Lower leg skin (tissue), 4 donors: ENCODE measurements at regions not wholly inside any gene's neighbourhood (a gene's known extent, or its start where the extent isn't known, plus 50 kb on each side); places are given as distances from the start of the nearest gene placed in this dataset.

Experiments used
- DNase-seq, 2 donors: peaks; one replicate each; pipeline ENCODE4 v3.0.0-alpha.2; 2019; ENCODE audit warnings: low spot score in 2 of 2
- H3K4me3 ChIP-seq: fragments of 200-600 bp; sonication (generic); 2 replicates; pipeline ENCODE4 v1.5.1; 2017; ENCODE audit warnings: mild to moderate bottlenecking, low read depth; ENCODE audit not compliant: poor library complexity, severe bottlenecking
- POLR2A ChIP-seq, 2 donors: fragments of 450-650 bp; IDR thresholded peaks; one replicate each; pipeline ENCODE4 v1.6.1; 2016 to 2017; ENCODE audit warnings: antibody characterized with exemption in 2 of 2, mild to moderate bottlenecking in 1 of 2, moderate library complexity in 1 of 2
- WGBS, 2 donors: methylation state at CpG; one replicate each; pipeline ENCODE4 v1.1.5; 2018; 5-methylcytosine and 5-hydroxymethylcytosine counted together
- intact Hi-C: fragments of 100-400 bp; cut with DNase I; formaldehyde crosslinking; loops from one replicate; pipeline ENCODE4 v1.15.0; 2023; ENCODE audit warnings: low total_unique reads
- TF ChIP-seq, protein P1 (sequence below), 3 donors: fragments of 450-650 bp; IDR thresholded peaks; one replicate each; pipeline ENCODE4 v1.5.1; 2016; ENCODE audit warnings: antibody characterized with exemption in 3 of 3, mild to moderate bottlenecking in 3 of 3, moderate library complexity in 2 of 3

DNA sequence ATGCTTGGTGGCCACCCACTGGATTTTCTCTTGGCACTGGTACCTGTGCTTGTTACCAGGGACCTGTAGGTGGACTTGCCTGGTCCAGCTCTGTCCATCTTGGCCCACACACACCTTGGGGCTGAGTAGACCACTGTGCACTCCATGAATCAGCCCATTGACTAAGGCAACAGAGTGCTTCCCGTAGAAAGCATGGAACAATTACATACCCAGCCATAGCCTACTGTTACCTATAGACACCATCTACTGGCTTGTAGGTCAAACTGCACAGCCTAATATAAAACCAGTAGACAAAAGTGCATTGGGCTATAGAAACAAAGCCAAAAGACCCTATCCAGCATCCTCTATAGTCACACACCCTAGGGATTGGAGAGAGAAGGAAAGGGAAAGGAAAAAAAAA, 378.9 kb downstream of the OTOL1 start:
- no peak overlapping the region for H3K4me3 ChIP-seq
- no peak for TF ChIP-seq POLR2A (IDR thresholded peaks at IDR 0.05)
- TF ChIP-seq, protein P1, sequence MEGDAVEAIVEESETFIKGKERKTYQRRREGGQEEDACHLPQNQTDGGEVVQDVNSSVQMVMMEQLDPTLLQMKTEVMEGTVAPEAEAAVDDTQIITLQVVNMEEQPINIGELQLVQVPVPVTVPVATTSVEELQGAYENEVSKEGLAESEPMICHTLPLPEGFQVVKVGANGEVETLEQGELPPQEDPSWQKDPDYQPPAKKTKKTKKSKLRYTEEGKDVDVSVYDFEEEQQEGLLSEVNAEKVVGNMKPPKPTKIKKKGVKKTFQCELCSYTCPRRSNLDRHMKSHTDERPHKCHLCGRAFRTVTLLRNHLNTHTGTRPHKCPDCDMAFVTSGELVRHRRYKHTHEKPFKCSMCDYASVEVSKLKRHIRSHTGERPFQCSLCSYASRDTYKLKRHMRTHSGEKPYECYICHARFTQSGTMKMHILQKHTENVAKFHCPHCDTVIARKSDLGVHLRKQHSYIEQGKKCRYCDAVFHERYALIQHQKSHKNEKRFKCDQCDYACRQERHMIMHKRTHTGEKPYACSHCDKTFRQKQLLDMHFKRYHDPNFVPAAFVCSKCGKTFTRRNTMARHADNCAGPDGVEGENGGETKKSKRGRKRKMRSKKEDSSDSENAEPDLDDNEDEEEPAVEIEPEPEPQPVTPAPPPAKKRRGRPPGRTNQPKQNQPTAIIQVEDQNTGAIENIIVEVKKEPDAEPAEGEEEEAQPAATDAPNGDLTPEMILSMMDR (IDR thresholded peaks at IDR 0.05): no peak
- intact Hi-C loops: no loop called here
- DNase-seq: no peak
- 93 to 95% methylated on average over 1 of the region's 1 CpG for WGBS, 2 donors

DNA sequence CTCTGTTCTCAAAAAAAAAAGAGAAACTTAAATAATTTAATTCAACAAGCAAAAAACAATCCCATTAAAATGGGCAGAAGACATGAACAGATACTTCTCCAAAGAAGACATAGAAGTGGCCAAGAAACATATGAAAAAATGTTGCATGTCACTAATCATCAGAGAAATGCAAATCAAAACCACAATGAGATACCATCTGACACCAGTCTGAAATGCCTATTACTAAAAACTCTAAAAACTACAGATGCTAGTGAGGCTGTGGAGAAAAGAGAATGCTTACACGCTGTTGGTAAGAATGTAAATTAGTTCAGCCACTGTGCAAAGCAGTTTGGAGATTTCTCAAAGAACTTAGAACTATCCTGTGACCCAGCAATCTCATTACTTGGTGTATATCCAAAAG, 382.9 kb downstream of the OTOL1 start:
- no peak for DNase-seq
- 0 to 31% methylated on average over 1 of the region's 1 CpG for WGBS, 2 donors
- intact Hi-C loops: no loop called here
- TF ChIP-seq, protein P1 (IDR thresholded peaks at IDR 0.05): no peak
- no peak for TF ChIP-seq POLR2A (IDR thresholded peaks at IDR 0.05)
- no peak overlapping the region for H3K4me3 ChIP-seq

DNA sequence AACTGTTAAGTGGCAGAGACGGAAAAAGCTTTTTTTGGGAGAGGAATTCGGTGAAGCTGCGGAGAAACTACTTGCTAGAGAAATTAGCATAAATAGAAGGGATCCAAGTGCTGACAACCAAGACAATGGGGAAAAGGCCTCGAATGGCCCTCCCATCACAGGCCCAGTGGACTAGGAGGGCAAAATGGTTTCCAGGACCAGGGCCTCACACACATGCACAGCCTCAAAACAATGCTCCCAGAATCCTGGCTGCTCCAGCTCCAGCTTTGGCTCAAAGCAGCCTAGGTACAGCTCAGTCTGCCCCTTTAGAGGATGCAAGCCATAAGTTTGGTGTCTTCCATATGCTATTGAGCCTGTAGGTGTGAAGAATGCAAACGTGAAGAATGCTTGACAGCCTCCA, 388.2 kb downstream of the OTOL1 start:
- no peak for DNase-seq
- intact Hi-C loops: no loop called here
- H3K4me3 ChIP-seq: no peak overlapping the region
- TF ChIP-seq, protein P1 (IDR thresholded peaks at IDR 0.05): no peak
- no peak for TF ChIP-seq POLR2A (IDR thresholded peaks at IDR 0.05)
- 73 to 80% methylated on average over 5 of the region's 5 CpGs for WGBS, 2 donors

DNA sequence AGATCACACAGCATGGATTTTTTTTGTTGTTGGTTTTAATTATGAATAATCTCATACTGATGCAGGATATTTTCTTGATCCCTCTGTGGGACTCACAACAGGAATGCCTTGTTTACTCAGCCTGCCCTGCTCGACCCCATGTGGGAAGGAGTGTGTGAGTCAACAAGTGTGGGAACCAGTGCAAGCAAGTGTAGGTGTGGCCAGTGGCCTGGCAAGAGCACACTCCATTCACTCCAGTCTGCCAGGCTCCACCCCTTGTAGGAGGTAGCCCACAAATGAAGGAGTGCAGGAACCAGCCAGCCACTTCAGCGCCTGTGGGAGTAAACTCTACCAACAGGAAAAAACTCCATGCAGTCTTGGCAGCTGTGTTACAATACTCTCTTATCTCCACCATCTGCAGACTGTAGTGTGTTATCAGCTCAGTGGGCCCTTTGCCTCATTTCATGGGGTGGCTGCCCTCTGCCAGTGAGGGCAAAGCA, 393.6 kb downstream of the OTOL1 start:
- WGBS, 2 donors: 74 to 76% methylated on average over 2 of the region's 2 CpGs
- intact Hi-C loops: no loop called here
- H3K4me3 ChIP-seq: no peak overlapping the region
- no peak for DNase-seq
- TF ChIP-seq POLR2A (IDR thresholded peaks at IDR 0.05): no peak
- TF ChIP-seq, protein P1 (IDR thresholded peaks at IDR 0.05): no peak

DNA sequence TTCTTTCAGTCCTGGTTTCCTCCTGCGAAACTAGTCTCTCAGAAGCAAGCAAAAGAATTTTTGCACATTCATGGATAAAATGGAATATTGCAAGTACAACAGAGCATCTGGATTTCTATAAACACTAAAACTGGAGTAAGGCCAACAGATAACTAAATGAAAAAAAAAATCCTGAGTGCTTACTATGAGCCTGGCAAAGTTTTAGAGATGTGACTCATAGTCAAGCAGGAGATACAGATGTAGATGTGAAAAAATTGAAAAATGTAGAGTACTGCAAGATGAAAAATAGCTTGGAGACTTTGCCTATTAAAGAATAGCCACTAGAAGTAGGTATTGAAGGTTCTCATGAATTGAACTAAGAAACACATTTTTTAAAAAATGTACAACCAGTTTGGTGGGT, 397.4 kb downstream of the OTOL1 start:
- no peak overlapping the region for H3K4me3 ChIP-seq
- 42 to 43% methylated on average over 1 of the region's 1 CpG for WGBS, 2 donors
- no peak for DNase-seq
- TF ChIP-seq, protein P1 (IDR thresholded peaks at IDR 0.05): no peak
- TF ChIP-seq POLR2A (IDR thresholded peaks at IDR 0.05): no peak
- intact Hi-C loops: no loop called here

DNA sequence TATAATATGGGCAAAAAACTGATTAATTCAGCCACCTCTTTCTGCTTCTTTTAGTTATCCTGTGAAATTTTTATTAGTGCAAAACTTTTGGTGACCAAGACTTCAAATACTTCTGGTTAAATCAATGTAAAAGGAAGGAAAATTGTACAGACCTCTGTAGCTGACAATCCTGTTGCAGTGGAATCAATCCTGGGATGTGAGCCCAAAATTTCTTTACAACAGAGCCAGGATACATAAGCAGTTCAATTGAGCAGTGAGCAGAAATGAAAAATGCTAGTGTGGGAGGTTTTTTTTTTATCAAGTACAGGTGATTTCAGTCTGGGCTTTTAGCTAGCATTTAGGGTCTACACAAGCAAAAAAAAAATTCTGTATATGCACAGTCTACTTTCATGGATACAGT, 398.0 kb downstream of the OTOL1 start:
- TF ChIP-seq POLR2A (IDR thresholded peaks at IDR 0.05): no peak
- TF ChIP-seq, protein P1 (IDR thresholded peaks at IDR 0.05): no peak
- no peak for DNase-seq
- no peak overlapping the region for H3K4me3 ChIP-seq
- intact Hi-C loops: no loop called here
